DMS53 (cell line): ENCODE measurements at regions not wholly inside any gene's neighbourhood (a gene's known extent, or its start where the extent isn't known, plus 50 kb on each side); places are given as distances from the start of the nearest gene placed in this dataset.
A peak's percentile ranks its signal among the peaks of the same experiment; 100 is the strongest.
"Not testable (repeated sequence)": the region's sequence is repeated elsewhere in the genome, so short reads cannot be mapped to it uniquely, and the experiment has no call there.

ENCODE experiments used
- DNase-seq: peaks from one replicate; lab custom pipeline; 2025; lab: John Stamatoyannopoulos, UW

DNA sequence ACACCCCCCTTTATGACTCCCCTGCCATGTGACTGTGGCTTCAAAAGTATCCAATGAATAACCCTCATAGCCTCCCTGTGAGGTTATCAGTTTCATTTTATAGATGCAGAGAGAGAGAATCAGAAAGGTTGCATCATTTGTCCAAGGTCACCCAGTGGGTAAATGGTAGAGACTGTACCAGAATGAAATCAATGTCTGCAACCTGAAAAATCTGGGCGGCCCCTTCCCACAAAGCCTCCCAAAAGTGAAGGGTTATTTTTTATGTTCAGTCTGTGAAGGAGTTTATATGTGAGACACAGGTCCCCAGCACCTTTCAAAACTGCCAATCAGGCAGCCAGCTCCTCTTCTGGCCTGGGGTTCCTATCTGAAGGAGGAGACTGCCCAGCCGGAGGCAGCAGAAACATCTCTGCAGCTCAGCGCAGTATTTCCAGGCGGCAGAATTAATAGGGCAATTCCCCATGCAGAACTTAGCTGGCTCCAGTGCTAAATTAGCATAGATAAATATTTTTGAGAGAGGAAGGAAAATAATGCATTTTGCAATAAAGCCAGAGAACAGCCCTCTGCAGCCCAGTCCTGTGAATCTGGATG lies 130.8 kb upstream of the PRR20G start:
- no peak for DNase-seq

DNA sequence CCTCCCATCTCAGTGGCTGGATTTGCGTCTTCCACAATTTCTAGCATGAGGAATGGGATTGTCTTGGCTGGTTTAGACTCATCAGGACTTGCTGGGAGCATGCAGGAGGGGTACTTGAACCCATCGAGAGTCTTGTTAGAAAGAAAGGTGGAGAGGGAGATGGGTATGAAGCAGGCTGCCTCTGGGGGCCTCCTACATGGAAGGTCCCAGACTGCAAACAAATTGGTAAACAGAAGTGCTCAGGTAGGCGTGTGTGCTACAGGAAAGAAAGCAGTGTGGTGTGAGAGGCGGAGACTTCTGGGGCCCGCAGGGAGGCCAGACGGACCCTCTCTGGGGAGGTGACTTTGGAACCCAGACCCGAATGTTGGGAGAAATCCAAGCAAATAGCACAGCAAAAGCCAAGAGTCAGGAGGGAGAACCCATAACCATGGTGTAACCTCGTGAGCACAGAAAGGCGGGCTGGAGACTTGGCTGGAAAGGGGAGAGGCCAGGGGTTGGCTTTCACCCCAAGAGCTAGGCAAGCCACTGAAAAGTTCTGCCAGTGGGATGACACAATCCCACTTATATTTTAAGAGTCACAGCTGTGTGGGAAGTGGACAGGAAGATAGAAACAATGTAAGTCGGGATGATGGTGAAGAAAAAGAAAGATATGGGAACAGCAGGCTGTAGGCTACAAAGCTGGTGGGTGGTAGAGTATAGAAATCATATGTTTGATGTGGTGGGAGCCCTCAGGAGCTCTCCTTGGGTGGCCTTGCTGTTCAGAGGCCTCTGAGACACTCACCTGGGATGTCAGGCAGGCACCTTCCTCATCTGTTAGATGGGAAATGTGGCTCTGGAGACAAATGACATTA lies 130.1 kb upstream of the PRR20G start:
- DNase-seq = no peak

DNA sequence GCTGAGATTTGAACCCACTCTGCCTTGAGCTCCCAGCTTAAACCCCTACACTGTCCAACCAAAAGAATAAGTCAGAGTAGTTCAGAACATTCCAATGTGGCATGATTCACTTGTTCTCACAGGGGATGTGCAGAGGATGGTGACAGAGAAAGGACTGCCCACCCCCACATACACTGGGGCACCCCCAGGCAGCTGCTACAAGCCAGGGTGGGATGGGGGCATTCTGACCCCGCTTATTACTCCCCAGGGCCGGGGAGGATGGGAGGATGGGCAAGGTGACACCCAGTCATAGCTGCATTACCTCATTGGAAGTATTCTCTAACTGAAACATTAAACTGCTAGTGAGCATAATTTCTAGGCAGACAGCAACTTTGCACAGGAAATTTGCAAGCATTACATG lies 126.0 kb upstream of the PRR20G start:
- no peak for DNase-seq

DNA sequence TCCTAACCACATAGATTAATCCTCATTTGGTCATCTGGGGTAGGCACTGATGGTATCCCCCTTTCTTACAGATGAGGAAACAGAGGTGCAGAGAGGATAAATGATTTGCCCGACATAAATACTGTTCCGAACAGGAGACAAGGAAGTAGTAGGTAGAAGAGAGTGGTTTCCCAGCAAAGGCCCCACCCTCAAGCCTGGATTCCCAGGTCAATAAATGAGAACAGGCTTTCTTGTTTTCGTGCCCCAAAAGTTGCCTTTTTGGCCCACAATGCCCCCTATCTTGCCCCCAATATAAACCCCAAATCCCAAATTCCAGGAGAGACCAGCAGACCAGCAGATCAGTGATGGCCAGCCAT lies 125.5 kb upstream of the PRR20G start:
- no peak for DNase-seq

DNA sequence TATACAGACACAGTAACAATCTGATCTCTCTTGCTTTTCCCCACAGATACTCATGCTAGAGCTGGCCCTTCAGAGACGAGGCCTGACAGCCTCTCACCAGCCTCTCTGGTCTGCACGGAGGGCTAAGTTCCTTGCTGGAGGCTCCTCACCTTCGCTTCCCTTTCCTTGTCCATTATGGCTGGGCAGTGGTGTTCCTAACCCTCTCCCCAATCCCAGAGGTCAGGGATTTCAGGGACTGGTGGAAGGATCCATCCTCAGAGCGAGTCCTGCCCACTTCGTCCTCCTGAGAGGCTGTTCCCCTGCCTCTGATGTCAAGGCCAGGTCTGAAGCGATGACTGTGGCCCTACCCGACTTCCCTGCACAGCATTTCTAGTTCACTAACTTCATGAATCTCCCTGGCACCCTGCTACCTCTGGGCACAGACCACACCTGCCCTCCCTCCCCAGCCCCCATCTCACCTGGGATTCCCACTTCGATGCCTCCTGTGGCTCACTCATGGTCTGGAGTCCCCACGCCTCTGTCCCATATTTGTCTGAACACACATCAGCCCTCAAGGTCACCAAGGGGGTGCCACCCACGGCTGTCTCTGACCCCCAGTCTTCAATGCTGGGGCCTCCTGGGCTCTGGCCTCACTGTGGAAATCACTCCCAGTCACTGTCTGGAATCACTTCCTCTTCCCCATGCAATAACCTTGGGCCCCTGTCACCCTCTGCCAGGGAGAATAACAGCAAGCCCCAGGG lies 124.9 kb upstream of the PRR20G start:
- no peak for DNase-seq

DNA sequence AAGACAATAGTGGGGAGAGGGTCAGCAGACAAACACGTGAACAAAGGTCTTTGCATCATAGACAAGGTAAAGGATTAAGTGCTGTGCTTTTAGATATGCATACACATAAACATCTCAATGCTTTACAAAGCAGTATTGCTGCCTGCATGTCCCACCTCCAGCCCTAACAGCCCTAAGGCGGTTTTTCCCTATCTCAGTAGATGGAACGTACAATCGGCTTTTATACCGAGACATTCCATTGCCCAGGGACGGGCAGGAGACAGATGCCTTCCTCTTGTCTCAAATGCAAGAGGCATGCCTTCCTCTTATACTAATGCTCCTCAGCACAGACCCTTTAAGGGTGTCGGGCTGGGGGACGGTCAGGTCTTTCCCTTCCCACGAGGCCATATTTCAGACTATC lies 124.0 kb upstream of the PRR20G start:
- DNase-seq = not testable (repeated sequence)

DNA sequence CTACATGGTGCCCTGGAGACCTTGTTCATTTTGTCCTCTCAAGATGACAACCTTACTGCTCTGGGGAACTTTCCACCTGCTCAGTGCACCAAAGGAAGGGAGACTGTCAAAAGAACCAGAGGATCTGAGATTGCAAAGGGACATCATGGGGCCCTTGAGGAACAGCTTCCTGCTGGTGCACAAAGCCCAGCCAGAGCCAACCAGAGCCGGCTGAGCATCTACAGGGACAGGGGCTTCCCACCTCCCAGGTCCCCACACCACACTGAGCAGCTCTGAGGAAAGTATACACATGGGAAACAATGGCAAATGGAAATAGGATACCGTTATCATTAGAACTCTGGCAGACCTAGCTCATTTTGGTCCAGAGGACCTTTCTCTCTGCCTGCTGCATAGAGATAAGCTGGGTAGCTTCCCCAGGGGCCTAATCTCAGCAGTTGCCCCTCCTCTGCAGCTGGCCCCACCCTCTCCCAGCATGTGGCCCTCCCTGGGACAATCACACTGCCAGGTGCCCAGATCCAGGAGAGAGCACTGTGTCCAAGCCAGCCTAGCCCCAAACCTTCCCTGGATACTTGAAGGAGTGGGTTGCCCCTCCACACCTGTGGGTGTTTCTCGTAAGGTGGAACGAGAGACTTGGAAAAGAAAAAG lies 123.4 kb upstream of the PRR20G start:
- no peak for DNase-seq

DNA sequence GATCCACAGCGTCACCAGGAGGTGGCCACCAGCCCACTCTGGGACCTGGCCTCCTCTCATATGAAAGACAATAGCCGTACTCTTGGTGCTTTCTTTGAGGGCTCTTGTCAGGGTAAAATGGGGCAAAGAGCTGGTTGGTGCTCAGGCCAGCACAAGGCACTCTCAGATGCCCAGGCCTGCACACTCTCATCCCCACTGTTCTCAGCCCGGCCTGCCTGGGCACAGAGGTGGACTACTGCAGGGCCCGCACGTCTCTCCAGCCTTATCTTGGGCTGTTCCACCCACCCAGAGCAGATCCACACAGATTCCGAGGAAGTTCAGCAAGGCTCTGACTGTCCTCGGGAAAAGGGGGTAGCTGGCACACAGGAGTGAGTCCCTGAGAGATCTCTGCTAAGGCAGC lies 122.8 kb upstream of the PRR20G start:
- no peak for DNase-seq

DNA sequence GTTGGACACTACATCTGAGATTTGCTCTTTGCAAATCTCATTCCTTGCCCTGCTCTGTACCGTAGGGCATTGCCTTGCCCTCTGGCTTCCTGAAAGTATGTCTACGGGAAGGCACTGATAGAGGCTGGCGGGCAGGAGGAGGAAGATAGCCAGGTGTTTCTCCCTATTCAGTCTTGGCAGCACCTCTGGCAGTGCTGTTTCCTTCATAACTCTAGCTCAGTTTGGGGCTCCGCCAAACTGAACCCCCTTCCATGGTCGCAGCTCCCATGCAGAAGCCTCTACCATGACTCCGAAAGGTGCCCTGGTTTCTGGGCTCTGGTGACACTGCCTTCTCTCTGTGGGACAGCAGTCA lies 122.3 kb upstream of the PRR20G start:
- DNase-seq = no peak

DNA sequence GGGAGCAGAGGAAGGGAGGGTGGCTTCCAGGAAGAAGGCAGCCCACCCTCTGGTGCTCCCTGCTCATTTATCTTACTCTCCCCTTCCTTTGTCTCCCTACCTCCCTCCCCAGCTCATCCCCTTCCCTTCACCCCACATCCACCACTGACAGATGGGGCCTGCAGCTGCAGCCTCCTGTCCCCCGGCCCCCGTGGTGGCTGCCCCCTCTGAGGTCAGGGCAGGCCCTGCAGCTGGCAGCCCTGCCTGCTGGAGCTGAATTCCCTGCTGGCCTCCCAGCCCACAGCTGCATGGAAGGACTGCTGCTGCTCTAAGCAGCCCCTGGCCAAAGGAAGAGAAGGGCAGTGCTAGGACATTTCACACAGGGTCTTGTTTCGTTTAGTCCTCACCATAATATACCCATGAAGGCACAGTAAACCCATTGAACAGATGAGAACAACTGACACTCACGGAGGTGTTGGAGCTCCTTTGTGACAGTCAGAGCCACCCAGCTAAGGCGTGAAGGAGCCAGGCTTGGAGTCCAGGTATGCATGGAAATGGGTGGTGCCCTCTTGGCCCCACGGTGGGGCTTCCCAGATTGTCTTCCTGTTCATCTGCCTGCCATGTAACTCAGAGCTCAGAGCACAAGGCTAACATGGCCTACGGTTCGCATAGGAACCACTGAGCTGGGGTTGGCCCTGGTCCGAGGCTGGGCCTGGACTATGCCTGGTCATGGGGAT lies 121.7 kb upstream of the PRR20G start:
- no peak for DNase-seq

DNA sequence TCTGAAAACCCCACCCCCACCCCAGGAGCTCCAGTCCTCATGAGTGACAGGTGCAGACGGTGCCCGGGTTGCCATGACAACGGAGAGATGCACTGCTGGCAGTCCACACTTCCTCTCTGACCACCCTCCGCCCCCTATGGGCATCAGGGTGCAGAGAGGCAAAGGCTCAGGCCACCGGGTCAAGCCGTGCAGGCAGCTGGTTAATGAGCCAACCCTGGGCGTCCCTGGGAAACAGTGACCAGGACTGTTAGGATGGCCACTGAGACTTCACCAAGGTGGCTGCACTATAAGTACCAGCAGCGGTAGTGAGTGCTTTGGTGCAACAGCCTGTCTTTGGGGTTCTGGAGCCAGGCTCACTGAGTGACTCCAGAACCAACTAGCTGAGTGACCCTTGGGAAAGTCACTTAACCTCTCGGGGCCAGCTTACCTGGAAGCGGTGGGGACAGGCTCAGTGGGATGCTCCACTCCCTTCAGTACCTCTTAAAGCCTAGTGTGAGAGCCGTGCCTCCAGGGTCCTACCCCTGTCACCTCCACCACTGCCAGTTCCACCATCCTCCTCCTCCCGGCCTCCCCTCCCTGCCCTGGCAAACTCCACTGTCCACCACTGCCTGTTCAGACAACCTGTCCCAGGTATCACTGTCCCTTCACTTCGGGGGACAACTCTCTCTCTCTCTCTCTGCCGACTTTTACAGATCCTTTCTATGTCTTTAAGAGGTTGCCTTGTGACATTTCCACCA lies 121.0 kb upstream of the PRR20G start:
- peak; percentile 51 for DNase-seq

DNA sequence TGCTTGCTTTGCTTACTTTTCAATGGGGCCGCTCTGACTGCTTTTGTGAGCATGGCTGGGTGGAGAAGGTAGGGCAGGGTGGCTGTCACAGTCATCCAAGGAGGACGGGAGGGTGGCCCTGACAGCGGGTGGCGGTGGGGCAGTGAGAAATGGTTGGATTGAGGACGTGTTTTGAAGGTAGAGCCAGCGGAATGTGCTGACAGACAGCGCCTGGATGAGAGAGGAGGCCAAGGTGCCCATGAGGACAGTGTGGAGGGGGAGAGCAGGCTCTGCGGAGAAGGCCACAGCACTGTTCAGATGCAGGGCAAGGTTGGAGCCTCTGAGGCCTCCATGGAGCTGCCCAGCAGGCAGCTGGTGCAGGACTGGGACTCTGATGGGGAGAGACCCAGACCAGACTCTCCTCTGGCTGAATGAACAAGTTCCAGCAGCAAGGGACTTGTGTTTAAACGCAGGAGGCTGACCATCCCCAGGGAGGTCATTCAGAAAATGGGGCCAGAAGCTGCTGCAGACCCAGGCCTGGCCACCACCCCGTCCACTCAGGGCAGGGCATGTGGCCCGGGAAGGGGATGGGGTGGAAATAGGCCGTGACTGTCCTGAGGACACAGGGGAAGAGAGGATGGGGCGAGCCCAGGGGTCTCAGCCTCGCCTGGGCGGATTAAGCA lies 120.3 kb upstream of the PRR20G start:
- DNase-seq = no peak

DNA sequence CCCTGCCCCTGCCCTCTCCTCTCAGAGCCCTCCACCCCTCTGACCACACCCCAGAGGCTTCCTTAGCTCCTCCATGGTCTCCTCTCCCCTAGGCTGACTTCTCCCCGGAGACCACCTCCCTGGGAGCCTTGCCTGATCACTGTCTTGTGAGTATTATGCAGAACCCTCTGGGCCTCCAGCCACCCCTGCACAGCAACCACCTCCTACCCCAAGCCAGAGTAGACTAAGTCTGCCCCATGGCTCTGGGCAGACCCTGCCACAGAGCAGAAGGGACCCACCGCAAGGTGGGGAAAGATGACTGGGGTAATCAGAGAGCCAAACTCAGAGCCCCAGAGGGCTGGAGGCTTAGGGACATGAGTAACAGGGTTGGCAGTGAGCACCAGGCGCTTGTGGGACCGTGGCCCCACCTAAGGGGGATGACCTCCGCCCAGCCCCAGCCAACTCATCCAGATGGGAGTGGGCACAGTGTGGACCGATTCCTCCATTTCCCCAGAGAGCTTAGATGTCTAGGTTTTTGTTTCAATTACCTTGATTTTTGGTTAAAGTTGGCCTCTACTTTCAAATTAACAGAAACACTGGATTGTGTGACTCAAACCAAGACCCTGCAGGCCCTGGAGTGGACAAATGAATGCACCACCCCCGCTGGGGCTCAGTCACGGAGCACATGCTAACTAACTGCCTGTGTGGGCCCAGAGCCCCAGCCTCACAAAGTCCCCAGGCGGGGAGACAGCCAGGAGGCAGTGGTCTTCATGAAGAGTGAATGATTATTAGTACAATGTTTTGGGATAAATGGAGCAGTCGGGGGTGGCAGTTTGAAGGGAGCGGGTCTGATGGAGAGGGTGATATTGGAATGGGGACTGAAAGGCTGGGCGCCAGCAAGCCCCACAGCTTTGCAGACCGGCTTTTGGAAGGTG lies 119.4 kb upstream of the PRR20G start:
- DNase-seq = no peak

DNA sequence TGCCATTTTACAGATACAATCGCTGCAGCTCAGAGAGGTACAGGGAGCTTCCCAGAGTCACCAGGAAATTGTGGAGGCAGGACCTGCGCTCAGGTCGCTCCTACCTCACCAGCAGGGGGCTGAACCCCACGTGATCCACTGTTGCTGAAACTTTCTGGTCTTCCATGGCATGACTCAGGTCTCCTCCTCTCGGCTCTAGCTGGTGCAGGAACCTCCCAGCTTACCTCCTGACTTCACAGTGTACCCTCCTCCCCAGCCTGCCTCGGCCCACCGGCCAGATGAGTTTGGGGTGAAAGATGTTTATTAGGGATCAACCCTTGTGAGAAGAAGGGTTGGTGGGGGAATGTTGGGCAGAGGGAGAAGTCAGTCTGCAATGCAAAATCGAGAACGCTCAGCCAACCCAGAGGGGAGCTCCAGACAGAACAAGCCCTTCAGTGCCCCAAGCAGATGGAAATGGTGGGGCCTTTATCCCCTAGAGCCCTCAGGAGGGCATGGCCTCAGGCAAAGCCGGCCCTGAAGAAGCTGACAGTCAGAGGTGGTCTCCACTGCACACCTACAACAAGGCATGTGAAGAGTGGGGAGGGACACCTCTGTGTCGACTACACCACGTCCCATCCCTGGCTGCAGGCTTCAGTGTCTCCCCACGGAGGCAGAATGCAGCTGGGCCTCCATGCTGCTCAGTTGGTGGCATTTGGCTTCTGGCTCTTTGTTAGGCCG lies 118.6 kb upstream of the PRR20G start:
- DNase-seq = peak; percentile 61

DNA sequence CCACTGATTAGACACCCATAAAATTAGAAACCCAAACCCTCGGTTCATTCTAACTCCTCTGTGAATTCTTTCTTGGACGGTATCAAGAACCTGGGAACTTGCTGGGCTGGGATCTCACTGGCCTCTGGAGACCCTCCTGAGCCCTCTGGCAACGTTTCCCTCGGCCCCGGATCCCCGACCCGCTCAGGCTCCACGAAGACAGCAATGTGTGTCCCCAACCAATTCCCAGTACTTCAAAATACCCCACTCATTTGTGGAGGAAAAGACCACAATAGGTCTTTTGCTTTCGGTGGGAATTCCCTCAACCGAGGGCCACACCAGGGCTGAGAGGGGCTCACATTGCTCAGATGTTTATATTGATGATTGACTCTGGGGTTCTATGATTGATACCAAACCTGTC lies 117.9 kb upstream of the PRR20G start:
- no peak for DNase-seq

DNA sequence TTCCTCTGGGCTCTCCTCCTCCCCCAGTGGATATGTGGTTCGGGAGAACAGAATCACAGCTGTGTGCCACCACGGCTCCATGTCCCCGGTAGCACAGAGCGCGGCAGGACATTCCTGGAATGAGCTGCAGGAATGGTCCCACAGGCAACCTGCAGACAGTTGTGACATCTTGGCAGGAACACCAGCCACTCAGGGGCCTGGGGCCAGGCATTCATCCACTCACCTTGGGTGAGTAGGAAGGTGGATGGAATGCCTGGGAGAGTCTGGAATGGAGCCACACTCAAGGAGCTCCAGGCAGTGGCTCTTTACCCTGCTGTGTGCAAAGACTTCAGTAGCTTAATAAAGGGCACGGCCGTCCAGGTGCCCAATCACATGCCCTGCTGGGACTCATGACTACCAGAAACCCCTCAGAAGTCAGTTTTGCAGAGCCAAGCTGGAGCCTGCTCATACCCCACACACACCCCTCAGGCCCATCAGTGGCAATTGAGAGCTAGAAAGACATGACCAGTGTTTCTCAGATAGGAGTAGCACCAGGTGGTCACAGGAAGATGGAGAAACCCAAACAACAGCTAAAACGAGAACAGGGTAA lies 117.3 kb upstream of the PRR20G start:
- no peak for DNase-seq

DNA sequence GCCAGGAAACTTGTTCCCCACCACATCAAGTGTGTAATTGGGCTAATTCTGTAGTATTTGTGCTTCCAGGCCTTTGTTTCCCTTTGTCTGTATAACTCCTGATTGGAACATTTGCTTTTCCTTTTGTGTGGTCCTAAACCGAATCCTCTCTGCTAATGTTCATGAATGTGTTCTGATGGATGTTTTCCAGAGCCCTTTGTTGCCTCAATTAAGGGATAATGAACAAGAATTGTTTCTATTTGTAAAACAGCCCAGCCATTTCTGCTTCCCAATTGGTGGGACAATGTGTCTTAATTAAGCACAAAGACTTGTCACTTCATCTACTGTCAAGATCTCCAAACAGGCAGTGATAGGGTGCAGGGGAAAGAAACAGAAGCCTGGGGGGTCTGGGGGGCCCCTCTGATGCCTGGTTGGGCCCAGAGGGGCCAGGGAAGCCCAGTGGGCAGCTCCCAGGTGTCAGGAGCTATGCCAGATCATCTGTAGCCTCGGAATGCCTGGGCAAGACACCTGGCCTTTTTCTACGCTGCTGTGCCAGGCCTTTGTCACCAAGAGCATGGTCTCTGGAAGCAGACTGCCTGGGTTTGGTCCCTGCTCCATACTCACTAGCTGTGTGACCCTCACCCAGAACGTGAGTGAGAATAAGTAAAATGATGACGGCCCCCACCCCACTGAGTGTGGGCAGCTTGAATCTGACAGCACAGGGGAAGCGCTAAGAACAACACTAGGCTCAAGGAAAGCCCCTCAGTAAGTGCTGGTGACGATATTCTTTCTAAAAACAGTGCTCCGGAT lies 116.6 kb upstream of the PRR20G start:
- no peak for DNase-seq

DNA sequence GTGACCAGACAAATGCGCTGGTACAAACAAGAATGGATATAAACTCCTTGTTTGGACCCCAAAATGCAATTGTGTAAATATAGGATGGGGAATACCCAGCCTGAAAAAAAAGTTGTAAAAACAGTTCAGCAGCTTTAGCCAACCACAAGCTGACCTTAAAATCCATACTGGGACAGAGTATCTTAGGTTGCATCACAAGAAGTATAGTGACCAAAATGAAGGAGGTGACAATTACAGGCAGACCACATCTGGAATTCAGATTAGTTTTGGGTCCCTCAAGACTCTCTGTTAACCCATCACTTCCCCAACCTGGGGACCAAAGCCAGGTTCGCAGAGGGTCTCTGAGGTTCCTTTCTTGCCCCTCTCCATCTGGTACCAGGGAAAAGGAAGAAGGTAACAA lies 115.9 kb upstream of the PRR20G start:
- DNase-seq = no peak
